HepG2 (cell line): ENCODE measurements at regions not wholly inside any gene's neighbourhood (a gene's known extent, or its start where the extent isn't known, plus 50 kb on each side); places are given as distances from the start of the nearest gene placed in this dataset.

Experiments
- ATAC-seq: fragments of 200-7000 bp; cut with Tn5 transposase; 3 replicates; pipeline ENCODE4 v1.9.1; 2020; ENCODE audit warnings: mild to moderate bottlenecking, moderate library complexity
- BruUV-seq: library from RNA; stranded (reverse); fragments of 400-500 nt; replicated peaks from 2 replicates; lab custom pipeline; 2021; lab: Mats Ljungman, UMichigan
- CTCF ChIA-PET: fragments of 300-600 bp; formaldehyde crosslinking; extraction: SDS; loops from one replicate; lab custom pipeline; 2021; ENCODE audit warnings: low total read pairs, inconsistent platforms, low intra/inter-chr PET ratio; lab: Yijun Ruan, JAX
- POLR2A ChIA-PET: fragments of 350-600 bp; sonication (Branson Sonifier 250); formaldehyde crosslinking; loops from one replicate; lab custom pipeline; 2020; ENCODE audit warnings: antibody characterized with exemption, inconsistent platforms; lab: Yijun Ruan, JAX
- DNase-seq: peaks from one replicate; pipeline ENCODE4 v3.0.0-alpha.2; 2015; ENCODE audit warnings: low spot score
- FAIRE-seq: peaks from 3 replicates; lab custom pipeline; 2011; peaks lifted over from hg19 to GRCh38; lab: Jason Lieb, UNC
- H2AFZ ChIP-seq: one replicate; pipeline ENCODE4 v1.6.1; 2011; ENCODE audit warnings: low read length, inconsistent platforms
- H3K27ac ChIP-seq: fragments of 300-600 bp; 3 replicates; pipeline ENCODE4 v1.8.0; 2011; ENCODE audit warnings: mixed run types, mild to moderate bottlenecking, mixed read lengths, low read length, inconsistent platforms; ENCODE audit not compliant: insufficient read depth; ENCODE audit errors: extremely low read length
- H3K27me3 ChIP-seq, 2 experiments: fragments of 200-600 bp in 1 of 2; 2 replicates in 1 of 2; 3 replicates in 1 of 2; pipeline versions ENCODE4 v1.6.0 to v1.8.0; 2011; ENCODE audit warnings: low read length in 2 of 2, mild to moderate bottlenecking in 2 of 2, moderate library complexity in 2 of 2, inconsistent platforms in 1 of 2; ENCODE audit not compliant: insufficient read depth in 2 of 2, control insufficient read depth in 1 of 2
- H3K36me3 ChIP-seq, 2 experiments: fragments of 200-600 bp in 1 of 2; replicated peaks in 1 of 2; 2 replicates in 1 of 2; 3 replicates in 1 of 2; pipeline versions ENCODE4 v1.5.1 to v1.8.0; 2011; ENCODE audit warnings: low read length in 2 of 2, inconsistent platforms in 1 of 2; ENCODE audit not compliant: insufficient read depth in 2 of 2, control insufficient read depth in 1 of 2
- H3K4me1 ChIP-seq: 2 replicates; pipeline ENCODE4 v1.5.1; 2012; ENCODE audit warnings: low read length, inconsistent platforms; ENCODE audit not compliant: insufficient read depth
- H3K4me2 ChIP-seq: 2 replicates; pipeline ENCODE4 v1.6.0; 2011; ENCODE audit warnings: low read depth, low read length, inconsistent platforms
- H3K4me3 ChIP-seq, 3 experiments: fragments of 200-600 bp in 1 of 3; sonication (generic), shearing (Covaris generic) in 1 of 3; replicated peaks in 1 of 3; 2 replicates each; pipeline ENCODE4 v1.5.1; 2011 to 2016; ENCODE audit warnings: low read length in 3 of 3, inconsistent platforms in 2 of 3, low read depth in 2 of 3, mild to moderate bottlenecking in 2 of 3, control low read depth in 1 of 3, mixed read lengths in 1 of 3; ENCODE audit not compliant: insufficient read depth in 1 of 3
- H3K79me2 ChIP-seq: one replicate; pipeline ENCODE4 v1.6.1; 2011; ENCODE audit warnings: low read length, inconsistent platforms; ENCODE audit not compliant: insufficient read depth
- H3K9ac ChIP-seq: 2 replicates; pipeline ENCODE4 v1.6.0; 2011; ENCODE audit warnings: mild to moderate bottlenecking, low read depth, low read length, inconsistent platforms; ENCODE audit not compliant: insufficient read depth
- H3K9me3 ChIP-seq: 2 replicates; pipeline ENCODE4 v1.5.1; 2012; ENCODE audit warnings: mild to moderate bottlenecking, low read length
- H4K20me1 ChIP-seq: 2 replicates; pipeline ENCODE4 v1.6.0; 2011; ENCODE audit warnings: inconsistent platforms, mild to moderate bottlenecking, low read length, moderate library complexity; ENCODE audit not compliant: insufficient read depth
- CENPX ChIP-seq: sonication (generic); formaldehyde crosslinking; IDR thresholded peaks from 2 replicates; pipeline ENCODE4 v1.9.0; 2021; ENCODE audit warnings: mild to moderate bottlenecking, missing genetic modification reagents, moderate library complexity
- ELF3 ChIP-seq: IDR thresholded peaks from 2 replicates; pipeline ENCODE4 v1.6.1; 2016; ENCODE audit warnings: missing genetic modification reagents, missing compliant biosample characterization
- HOXA5 ChIP-seq: sonication (generic); formaldehyde crosslinking; IDR thresholded peaks from 2 replicates; pipeline ENCODE4 v1.4.0; 2020; ENCODE audit warnings: missing genetic modification reagents
- NR2C2 ChIP-seq: sonication (generic); formaldehyde crosslinking; IDR thresholded peaks from 2 replicates; pipeline ENCODE4 v1.4.0; 2020; ENCODE audit warnings: missing genetic modification reagents, mild to moderate bottlenecking, moderate library complexity, borderline replicate concordance
- UBTF ChIP-seq: sonication (generic); formaldehyde crosslinking; IDR thresholded peaks from 2 replicates; pipeline ENCODE4 v1.4.0; 2020; ENCODE audit warnings: mild to moderate bottlenecking, missing genetic modification reagents
- YEATS4 ChIP-seq: sonication (generic); formaldehyde crosslinking; IDR thresholded peaks from 2 replicates; pipeline ENCODE4 v1.4.0; 2020; ENCODE audit warnings: missing genetic modification reagents, borderline replicate concordance
- ZFP36L2 ChIP-seq: sonication (generic); formaldehyde crosslinking; IDR thresholded peaks from 2 replicates; pipeline ENCODE4 v1.4.0; 2020; ENCODE audit warnings: missing genetic modification reagents
- ZNF3 ChIP-seq: IDR thresholded peaks from 2 replicates; pipeline ENCODE4 v1.7.0; 2017; ENCODE audit warnings: inconsistent platforms
- ZNF567 ChIP-seq: sonication (generic); formaldehyde crosslinking; IDR thresholded peaks from 2 replicates; pipeline ENCODE4 v1.8.1; 2023; ENCODE audit warnings: mild to moderate bottlenecking, missing genetic modification reagents, borderline replicate concordance
- ZNF629 ChIP-seq: sonication (generic); formaldehyde crosslinking; conservative IDR thresholded peaks from 2 replicates; pipeline ENCODE4 v1.5.0; 2020; ENCODE audit warnings: missing genetic modification reagents
- ZNF652 ChIP-seq: IDR thresholded peaks from 2 replicates; pipeline ENCODE4 v1.6.1; 2016; ENCODE audit warnings: low read depth, borderline replicate concordance
- ZNF660 ChIP-seq: sonication (generic); formaldehyde crosslinking; IDR thresholded peaks from 2 replicates; pipeline ENCODE4 v1.5.1; 2020; ENCODE audit warnings: mild to moderate bottlenecking, low read depth, missing genetic modification reagents, borderline replicate concordance
- WGBS: methylation state at CpG from one replicate; pipeline ENCODE4 v1.1.6; 2017; ENCODE audit warnings: low lambda C conversion rate; 5-methylcytosine and 5-hydroxymethylcytosine counted together
- in situ Hi-C: cut with HindIII; loops from 2 replicates; pipeline ENCODE4 v1.10.0; 2017; ENCODE audit warnings: low pct_unique_long_range_greater_than_20kb; ENCODE audit not compliant: extremely low pct_ligation_motif_present
- intact Hi-C: fragments of 100-400 bp; cut with micrococcal nuclease; formaldehyde crosslinking; loops from one replicate; pipeline ENCODE4 v1.10.0; 2022; ENCODE audit not compliant: unreplicated experiment
- TF ChIP-seq, protein P1 (sequence below): sonication (generic); formaldehyde crosslinking; IDR thresholded peaks from 2 replicates; pipeline ENCODE4 v1.4.0; 2020; ENCODE audit warnings: mild to moderate bottlenecking, missing genetic modification reagents

DNA sequence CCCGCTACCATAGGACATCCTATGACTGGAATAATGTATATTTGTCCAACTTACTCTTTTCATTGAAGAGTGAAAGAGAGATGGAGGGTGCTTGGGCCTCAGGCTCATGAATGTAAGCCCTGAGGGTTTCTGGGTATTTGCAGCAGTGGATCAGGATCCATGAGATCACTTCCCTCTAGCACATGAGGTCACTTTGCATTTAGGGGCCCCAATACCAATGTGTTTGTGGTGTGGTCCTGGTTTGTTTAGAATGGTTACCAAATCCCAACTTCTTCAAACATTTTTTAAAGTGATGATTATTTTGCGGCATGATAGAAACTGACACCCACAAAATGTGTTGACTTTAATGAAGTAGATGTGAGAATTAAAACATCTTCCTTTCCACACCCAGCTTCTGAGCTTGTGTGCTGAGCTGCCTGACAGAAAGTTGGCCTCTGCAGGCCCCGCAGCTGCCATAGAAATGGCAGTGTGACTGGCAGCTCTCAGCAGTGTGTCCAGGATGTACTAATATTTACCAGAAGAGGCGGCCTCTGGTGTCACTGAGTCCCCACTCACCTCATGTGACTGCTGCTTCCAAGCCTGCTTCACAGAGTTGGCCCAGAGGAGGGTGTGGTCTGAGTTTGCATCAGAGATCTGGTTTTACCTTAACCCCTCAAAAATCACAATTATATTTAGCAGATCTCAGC lies 447.6 kb upstream of the NPVF start:
- in situ Hi-C loops (no loop called here), intact Hi-C loops (no loop called here)
- no peaks in the 10 kb centered on the region for H3K79me2 ChIP-seq
- peaks cover 0 to 3% of the 10 kb centered on the region in 2 experiments; a peak in 1 of 5 replicates for H3K27me3 ChIP-seq
- H3K36me3 ChIP-seq: no peaks in the 10 kb centered on the region
- no peak for TF ChIP-seq ZNF567
- no peak for TF ChIP-seq ZNF629 (CRISPR knock-in tag)
- TF ChIP-seq HOXA5 (CRISPR knock-in tag): no peak
- TF ChIP-seq, protein P1, sequence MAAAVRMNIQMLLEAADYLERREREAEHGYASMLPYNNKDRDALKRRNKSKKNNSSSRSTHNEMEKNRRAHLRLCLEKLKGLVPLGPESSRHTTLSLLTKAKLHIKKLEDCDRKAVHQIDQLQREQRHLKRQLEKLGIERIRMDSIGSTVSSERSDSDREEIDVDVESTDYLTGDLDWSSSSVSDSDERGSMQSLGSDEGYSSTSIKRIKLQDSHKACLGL: no peak
- TF ChIP-seq NR2C2 (CRISPR knock-in tag): no peak
- TF ChIP-seq YEATS4 (CRISPR knock-in tag): no peak
- TF ChIP-seq ZNF3 (CRISPR knock-in tag): no peak
- no peak overlapping the region for H3K4me3 ChIP-seq
- ATAC-seq (no peak), DNase-seq (no peak), FAIRE-seq (no peak)
- H4K20me1 ChIP-seq: no peaks in the 10 kb centered on the region
- no peaks in the 10 kb centered on the region for H3K4me1 ChIP-seq
- no TSS peak for BruUV-seq
- WGBS: 68% methylated on average over 2 of the region's 4 CpGs
- no peak overlapping the region for H3K4me2 ChIP-seq
- ChIA-PET CTCF (no interaction called here), POLR2A (no interaction called here)
- H3K9me3 ChIP-seq: no peaks in the 10 kb centered on the region
- no peak overlapping the region for H3K9ac ChIP-seq
- H3K27ac ChIP-seq: no peak overlapping the region
- no peak overlapping the region for H2AFZ ChIP-seq

DNA sequence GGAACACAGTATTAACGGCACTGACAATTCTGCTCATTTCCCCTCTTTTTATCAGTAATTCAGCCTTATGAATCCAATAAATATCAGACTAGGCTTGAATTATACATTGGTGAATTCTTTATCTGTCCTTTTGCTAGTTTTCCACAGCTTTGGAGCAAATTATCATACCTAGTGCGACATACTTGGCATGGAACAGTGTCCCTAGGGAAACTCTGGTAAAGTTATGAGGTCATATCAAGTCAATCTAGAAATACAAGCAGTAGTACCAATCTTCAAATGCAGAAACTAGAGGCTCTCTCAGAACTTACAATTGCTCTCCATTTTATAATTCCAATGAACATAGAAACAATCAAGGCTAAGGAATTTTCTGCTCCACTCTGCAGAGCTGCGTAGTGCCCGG lies 449.3 kb upstream of the NPVF start:
- no peak overlapping the region for H3K27ac ChIP-seq
- H3K36me3 ChIP-seq: no peaks in the 10 kb centered on the region
- H2AFZ ChIP-seq: no peak overlapping the region
- in situ Hi-C loops: no loop called here
- ATAC-seq: no peak
- WGBS: 60% methylated on average over 4 of the region's 4 CpGs
- H4K20me1 ChIP-seq: no peaks in the 10 kb centered on the region
- H3K27me3 ChIP-seq: no peaks in the 10 kb centered on the region; a peak in 1 of 5 replicates
- intact Hi-C loops: no loop called here
- no peak overlapping the region for H3K4me3 ChIP-seq
- ChIA-PET POLR2A (no interaction called here), CTCF (no interaction called here)
- H3K9me3 ChIP-seq: no peaks in the 10 kb centered on the region
- no peak for DNase-seq
- H3K79me2 ChIP-seq: no peaks in the 10 kb centered on the region
- FAIRE-seq: no peak
- no peak overlapping the region for H3K9ac ChIP-seq
- H3K4me2 ChIP-seq: no peak overlapping the region
- H3K4me1 ChIP-seq: no peaks in the 10 kb centered on the region
- TF ChIP-seq UBTF: no peak
- TF ChIP-seq ZNF652 (CRISPR knock-in tag): no peak
- TF ChIP-seq ZNF660 (CRISPR knock-in tag): no peak
- no peak for TF ChIP-seq ELF3
- no peak for TF ChIP-seq ZFP36L2 (CRISPR knock-in tag)
- no peak for TF ChIP-seq CENPX (CRISPR knock-in tag)
- TF ChIP-seq, all 625 proteins: peak for 0
- no TSS peak for BruUV-seq
